ENCODE measurements at regions not wholly inside any gene's neighbourhood (a gene's known extent, or its start where the extent isn't known, plus 50 kb on each side); places are given as distances from the start of the nearest gene placed in this dataset.

DNA sequence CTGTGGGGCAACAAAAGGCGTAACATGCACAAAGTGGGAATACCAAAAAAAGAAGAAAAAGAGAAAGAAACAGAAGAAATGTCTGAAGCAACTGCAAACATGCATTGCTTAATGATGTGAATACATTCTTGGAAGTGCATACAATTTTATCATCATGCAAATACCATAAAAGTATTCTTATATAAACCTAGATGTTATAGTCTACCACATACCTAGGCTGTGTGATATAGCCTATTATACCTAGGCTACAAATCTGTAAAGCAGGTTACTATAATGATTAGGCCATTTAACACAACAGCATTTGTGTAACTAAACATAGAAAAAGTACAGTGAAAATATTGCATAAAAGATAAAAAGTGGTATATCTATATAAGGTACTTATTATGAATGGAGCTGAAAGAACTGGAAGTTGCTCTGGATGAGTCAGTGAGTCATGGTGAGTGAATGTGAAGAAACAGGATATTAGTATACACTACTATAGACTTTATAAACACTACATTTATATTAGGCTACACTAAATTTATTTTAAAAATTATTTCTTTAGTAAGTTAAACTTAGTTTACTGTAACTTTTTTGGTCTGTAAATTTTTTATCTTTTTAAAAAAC is 319.4 kb upstream of the KCNH7 start:
- no peaks in the 10 kb centered on the region for H3K9me3 Mint-ChIP-seq
- no peak overlapping the region for H3K27ac Mint-ChIP-seq
- H3K36me3 Mint-ChIP-seq (ENCODE audit: low read depth): no peaks in the 10 kb centered on the region
- H3K4me1 Mint-ChIP-seq: no peaks in the 10 kb centered on the region
- H3K27me3 Mint-ChIP-seq (ENCODE audit: low read depth): no peaks in the 10 kb centered on the region
- TF ChIP-seq, protein P1, sequence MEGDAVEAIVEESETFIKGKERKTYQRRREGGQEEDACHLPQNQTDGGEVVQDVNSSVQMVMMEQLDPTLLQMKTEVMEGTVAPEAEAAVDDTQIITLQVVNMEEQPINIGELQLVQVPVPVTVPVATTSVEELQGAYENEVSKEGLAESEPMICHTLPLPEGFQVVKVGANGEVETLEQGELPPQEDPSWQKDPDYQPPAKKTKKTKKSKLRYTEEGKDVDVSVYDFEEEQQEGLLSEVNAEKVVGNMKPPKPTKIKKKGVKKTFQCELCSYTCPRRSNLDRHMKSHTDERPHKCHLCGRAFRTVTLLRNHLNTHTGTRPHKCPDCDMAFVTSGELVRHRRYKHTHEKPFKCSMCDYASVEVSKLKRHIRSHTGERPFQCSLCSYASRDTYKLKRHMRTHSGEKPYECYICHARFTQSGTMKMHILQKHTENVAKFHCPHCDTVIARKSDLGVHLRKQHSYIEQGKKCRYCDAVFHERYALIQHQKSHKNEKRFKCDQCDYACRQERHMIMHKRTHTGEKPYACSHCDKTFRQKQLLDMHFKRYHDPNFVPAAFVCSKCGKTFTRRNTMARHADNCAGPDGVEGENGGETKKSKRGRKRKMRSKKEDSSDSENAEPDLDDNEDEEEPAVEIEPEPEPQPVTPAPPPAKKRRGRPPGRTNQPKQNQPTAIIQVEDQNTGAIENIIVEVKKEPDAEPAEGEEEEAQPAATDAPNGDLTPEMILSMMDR (IDR thresholded peaks at IDR 0.05; ENCODE audit: unreplicated experiment in 3 of 3): no peak
- no peak overlapping the region for H3K4me3 Mint-ChIP-seq

GRCh38 chr2:163157411-163157810 is 318.8 kb upstream of the KCNH7 start:
- H3K27me3 Mint-ChIP-seq (ENCODE audit: low read depth): no peaks in the 10 kb centered on the region
- H3K27ac Mint-ChIP-seq: no peak overlapping the region
- no peaks in the 10 kb centered on the region for H3K9me3 Mint-ChIP-seq
- H3K4me1 Mint-ChIP-seq: no peaks in the 10 kb centered on the region
- TF ChIP-seq, protein P1 (IDR thresholded peaks at IDR 0.05; ENCODE audit: unreplicated experiment in 3 of 3): no peak
- H3K4me3 Mint-ChIP-seq: no peak overlapping the region
- H3K36me3 Mint-ChIP-seq (ENCODE audit: low read depth): no peaks in the 10 kb centered on the region

DNA sequence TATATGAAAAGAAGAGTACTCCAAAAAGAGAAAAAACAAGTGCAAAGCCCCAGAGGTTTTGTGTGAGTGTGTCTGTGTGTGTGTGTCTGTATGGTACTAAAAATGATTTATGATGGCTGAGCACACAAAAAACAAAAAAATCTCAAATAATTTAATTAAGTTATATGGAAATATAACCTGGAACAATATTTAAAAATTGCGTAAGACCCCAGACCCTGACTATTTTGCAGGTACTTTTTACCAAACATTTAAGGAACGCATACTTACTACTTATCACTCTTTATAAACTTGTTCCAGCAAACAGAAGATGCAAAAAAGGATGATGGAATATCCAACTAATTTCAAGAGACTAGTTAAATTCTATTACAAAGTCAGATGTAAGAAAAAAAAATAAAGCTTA is 317.4 kb upstream of the KCNH7 start:
- TF ChIP-seq, protein P1 (IDR thresholded peaks at IDR 0.05; ENCODE audit: unreplicated experiment in 3 of 3): no peak
- Mint-ChIP-seq H3K9me3 (no peaks in the 10 kb centered on the region), H3K36me3 (ENCODE audit: low read depth) (no peaks in the 10 kb centered on the region), H3K27ac (no peak overlapping the region), H3K4me3 (no peak overlapping the region), H3K27me3 (ENCODE audit: low read depth) (no peaks in the 10 kb centered on the region), H3K4me1 (no peaks in the 10 kb centered on the region)

DNA sequence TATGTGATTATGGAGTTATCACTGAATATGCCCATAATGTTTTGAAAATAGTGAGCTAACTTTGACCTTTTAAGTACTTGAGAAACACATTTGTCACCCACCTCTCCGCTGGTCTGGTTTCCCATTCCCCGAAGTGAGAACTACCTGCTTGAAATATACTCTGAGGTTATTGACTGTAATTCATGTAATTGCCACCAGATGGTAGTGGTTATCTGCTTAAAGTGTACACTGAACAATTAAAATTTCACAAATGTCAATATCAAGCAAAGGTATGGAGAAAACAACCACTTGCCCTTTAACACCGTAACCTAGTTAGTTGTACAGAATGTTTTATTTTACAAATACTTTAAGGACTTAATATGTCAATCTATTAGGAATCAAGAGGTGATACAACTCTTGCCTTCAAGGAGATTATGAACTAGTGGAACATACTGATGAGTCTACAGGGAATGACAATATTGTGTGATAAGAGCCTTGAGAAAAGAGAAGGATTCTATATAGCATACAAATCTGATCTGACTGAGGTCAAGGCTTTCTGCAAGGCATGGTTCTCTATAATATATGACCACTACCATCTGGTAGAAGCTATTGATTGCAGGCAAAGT is 316.8 kb upstream of the KCNH7 start:
- H3K4me1 Mint-ChIP-seq: no peaks in the 10 kb centered on the region
- no peaks in the 10 kb centered on the region for H3K36me3 Mint-ChIP-seq (ENCODE audit: low read depth)
- TF ChIP-seq, protein P1 (IDR thresholded peaks at IDR 0.05; ENCODE audit: unreplicated experiment in 3 of 3): peak; percentile 61 to 72 (median 67)
- no peaks in the 10 kb centered on the region for H3K9me3 Mint-ChIP-seq
- no peak overlapping the region for H3K4me3 Mint-ChIP-seq
- no peak overlapping the region for H3K27ac Mint-ChIP-seq
- H3K27me3 Mint-ChIP-seq (ENCODE audit: low read depth): no peaks in the 10 kb centered on the region

GRCh38 chr2:163142618-163143017 is 304.1 kb upstream of the KCNH7 start:
- no peaks in the 10 kb centered on the region for H3K4me1 Mint-ChIP-seq
- no peak overlapping the region for H3K27ac Mint-ChIP-seq
- peaks cover 7% of the 10 kb centered on the region for H3K9me3 Mint-ChIP-seq

More at GRCh38 chr2:163142618-163143017, 304.1 kb upstream of the KCNH7 start:
- H3K4me3 Mint-ChIP-seq: no peak overlapping the region
- TF ChIP-seq, protein P1 (IDR thresholded peaks at IDR 0.05; ENCODE audit: unreplicated experiment in 3 of 3): no peak
- no peaks in the 10 kb centered on the region for H3K36me3 Mint-ChIP-seq (ENCODE audit: low read depth)
- no peaks in the 10 kb centered on the region for H3K27me3 Mint-ChIP-seq (ENCODE audit: low read depth)

All from nephron (organoid).